ENCODE measurements at regions not wholly inside any gene's neighbourhood (a gene's known extent, or its start where the extent isn't known, plus 50 kb on each side); places are given as distances from the start of the nearest gene placed in this dataset.

- H2AFZ ChIP-seq (ENCODE audit: low read depth, low read length, severe bottlenecking) = no peak overlapping the region
- TF ChIP-seq, protein P1, sequence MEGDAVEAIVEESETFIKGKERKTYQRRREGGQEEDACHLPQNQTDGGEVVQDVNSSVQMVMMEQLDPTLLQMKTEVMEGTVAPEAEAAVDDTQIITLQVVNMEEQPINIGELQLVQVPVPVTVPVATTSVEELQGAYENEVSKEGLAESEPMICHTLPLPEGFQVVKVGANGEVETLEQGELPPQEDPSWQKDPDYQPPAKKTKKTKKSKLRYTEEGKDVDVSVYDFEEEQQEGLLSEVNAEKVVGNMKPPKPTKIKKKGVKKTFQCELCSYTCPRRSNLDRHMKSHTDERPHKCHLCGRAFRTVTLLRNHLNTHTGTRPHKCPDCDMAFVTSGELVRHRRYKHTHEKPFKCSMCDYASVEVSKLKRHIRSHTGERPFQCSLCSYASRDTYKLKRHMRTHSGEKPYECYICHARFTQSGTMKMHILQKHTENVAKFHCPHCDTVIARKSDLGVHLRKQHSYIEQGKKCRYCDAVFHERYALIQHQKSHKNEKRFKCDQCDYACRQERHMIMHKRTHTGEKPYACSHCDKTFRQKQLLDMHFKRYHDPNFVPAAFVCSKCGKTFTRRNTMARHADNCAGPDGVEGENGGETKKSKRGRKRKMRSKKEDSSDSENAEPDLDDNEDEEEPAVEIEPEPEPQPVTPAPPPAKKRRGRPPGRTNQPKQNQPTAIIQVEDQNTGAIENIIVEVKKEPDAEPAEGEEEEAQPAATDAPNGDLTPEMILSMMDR (IDR thresholded peaks at IDR 0.05; ENCODE audit: insufficient read depth, low read length, poor library complexity, severe bottlenecking) = no peak
- no peak for TF ChIP-seq EZH2phosphoT487 (conservative IDR thresholded peaks at IDR 0.05; ENCODE audit: low read length)
- H3K4me2 ChIP-seq (ENCODE audit: low read depth, low read length, poor library complexity, severe bottlenecking) = no peak overlapping the region
- no peak overlapping the region for H3K4me3 ChIP-seq (ENCODE audit: insufficient read depth, low read length, poor library complexity, severe bottlenecking)
- no peaks in the 10 kb centered on the region for H3K79me2 ChIP-seq (ENCODE audit: insufficient read depth, low read length)
- H3F3A ChIP-seq (ENCODE audit: insufficient read depth) = no peaks in the 10 kb centered on the region
- H4K20me1 ChIP-seq (ENCODE audit: low read depth, low read length) = no peaks in the 10 kb centered on the region
- no peaks in the 10 kb centered on the region for H3K36me3 ChIP-seq (ENCODE audit: low read length)
- no peaks in the 10 kb centered on the region for H3K9me3 ChIP-seq (ENCODE audit: insufficient read depth, low read length)
- H3K27me3 ChIP-seq (ENCODE audit: low read length) = no peaks in the 10 kb centered on the region
- no peaks in the 10 kb centered on the region for H3K9me2 ChIP-seq (replicated peaks; ENCODE audit: insufficient read depth, low read length)
- H3K27ac ChIP-seq (ENCODE audit: low read depth, low read length) = no peak overlapping the region
- no peak overlapping the region for H3K9ac ChIP-seq (ENCODE audit: low read length)
Measured at GRCh38 chr9:73839471-73839870, 657.7 kb upstream of the RORB start.

DNA sequence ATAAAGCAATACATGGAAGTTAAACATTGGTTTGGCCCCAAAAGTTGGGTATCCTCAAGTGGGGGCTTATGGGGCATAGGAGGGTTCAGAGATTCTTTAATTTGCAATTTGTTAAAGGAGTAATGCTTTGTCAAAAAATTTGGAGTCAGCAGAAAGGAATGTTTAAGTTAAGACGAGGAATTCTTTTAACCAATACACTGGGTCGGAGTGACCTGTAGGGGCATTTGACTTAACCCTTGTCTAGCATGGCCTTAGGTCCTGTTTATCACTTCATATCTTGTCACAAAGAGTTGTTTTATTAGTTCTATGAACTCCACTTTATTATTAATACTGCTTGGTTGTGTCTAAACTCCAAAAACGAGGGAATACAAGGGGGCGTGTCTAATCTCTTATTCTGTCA lies 656.1 kb upstream of the RORB start:
- Histone ChIP-seq H3K79me2 (ENCODE audit: insufficient read depth, low read length) (no peaks in the 10 kb centered on the region), H3K4me2 (ENCODE audit: low read depth, low read length, poor library complexity, severe bottlenecking) (no peak overlapping the region), H3K4me3 (ENCODE audit: insufficient read depth, low read length, poor library complexity, severe bottlenecking) (no peak overlapping the region), H3F3A (ENCODE audit: insufficient read depth) (no peaks in the 10 kb centered on the region), H3K9me2 (replicated peaks; ENCODE audit: insufficient read depth, low read length) (no peaks in the 10 kb centered on the region), H2AFZ (ENCODE audit: low read depth, low read length, severe bottlenecking) (no peak overlapping the region), H3K9me3 (ENCODE audit: insufficient read depth, low read length) (no peaks in the 10 kb centered on the region), H4K20me1 (ENCODE audit: low read depth, low read length) (no peaks in the 10 kb centered on the region), H3K27me3 (ENCODE audit: low read length) (no peaks in the 10 kb centered on the region), H3K9ac (ENCODE audit: low read length) (no peak overlapping the region), H3K36me3 (ENCODE audit: low read length) (no peaks in the 10 kb centered on the region), H3K27ac (ENCODE audit: low read depth, low read length) (no peak overlapping the region)
- TF ChIP-seq, protein P1 (IDR thresholded peaks at IDR 0.05; ENCODE audit: insufficient read depth, low read length, poor library complexity, severe bottlenecking) = no peak
- no peak for TF ChIP-seq EZH2phosphoT487 (conservative IDR thresholded peaks at IDR 0.05; ENCODE audit: low read length)

DNA sequence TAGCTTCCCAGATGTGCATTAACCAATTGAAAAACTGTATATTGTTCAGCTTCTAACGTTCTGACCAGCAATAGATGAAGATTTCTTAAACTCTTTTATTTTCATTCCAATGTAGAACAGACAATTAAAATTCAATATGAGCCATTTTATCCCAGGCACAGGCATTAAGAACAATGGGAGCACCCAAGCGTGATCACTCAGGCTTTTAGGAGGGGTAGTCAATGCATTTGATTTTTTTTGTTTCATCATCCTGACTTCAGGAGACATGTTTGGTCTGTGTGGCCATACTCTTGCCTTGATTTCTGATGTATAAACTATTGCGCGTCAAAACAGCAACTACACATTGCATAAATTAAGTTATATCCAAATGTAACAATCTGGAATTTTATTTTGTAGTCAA lies 653.0 kb upstream of the RORB start:
- Histone ChIP-seq H4K20me1 (ENCODE audit: low read depth, low read length) (no peaks in the 10 kb centered on the region), H3K4me3 (ENCODE audit: insufficient read depth, low read length, poor library complexity, severe bottlenecking) (no peak overlapping the region), H3K27ac (ENCODE audit: low read depth, low read length) (no peak overlapping the region), H3K9ac (ENCODE audit: low read length) (no peak overlapping the region), H3K9me2 (replicated peaks; ENCODE audit: insufficient read depth, low read length) (no peaks in the 10 kb centered on the region), H3K9me3 (ENCODE audit: insufficient read depth, low read length) (no peaks in the 10 kb centered on the region), H3K27me3 (ENCODE audit: low read length) (no peaks in the 10 kb centered on the region), H3K4me2 (ENCODE audit: low read depth, low read length, poor library complexity, severe bottlenecking) (no peak overlapping the region), H3K79me2 (ENCODE audit: insufficient read depth, low read length) (no peaks in the 10 kb centered on the region), H3K36me3 (ENCODE audit: low read length) (no peaks in the 10 kb centered on the region), H3F3A (ENCODE audit: insufficient read depth) (no peaks in the 10 kb centered on the region), H2AFZ (ENCODE audit: low read depth, low read length, severe bottlenecking) (no peak overlapping the region)
- TF ChIP-seq, protein P1 (IDR thresholded peaks at IDR 0.05; ENCODE audit: insufficient read depth, low read length, poor library complexity, severe bottlenecking) = no peak

GRCh38 chr9:73845539-73845938 lies 651.6 kb upstream of the RORB start:
- no peaks in the 10 kb centered on the region for H3K9me2 ChIP-seq (replicated peaks; ENCODE audit: insufficient read depth, low read length)
- H3K4me3 ChIP-seq (ENCODE audit: insufficient read depth, low read length, poor library complexity, severe bottlenecking) = no peak overlapping the region
- H3K9ac ChIP-seq (ENCODE audit: low read length) = no peak overlapping the region
- no peak for TF ChIP-seq EZH2phosphoT487 (conservative IDR thresholded peaks at IDR 0.05; ENCODE audit: low read length)
- TF ChIP-seq, protein P1 (IDR thresholded peaks at IDR 0.05; ENCODE audit: insufficient read depth, low read length, poor library complexity, severe bottlenecking) = no peak
- no peaks in the 10 kb centered on the region for H3K36me3 ChIP-seq (ENCODE audit: low read length)
- no peaks in the 10 kb centered on the region for H4K20me1 ChIP-seq (ENCODE audit: low read depth, low read length)
- H3K4me2 ChIP-seq (ENCODE audit: low read depth, low read length, poor library complexity, severe bottlenecking) = no peak overlapping the region
- H3K9me3 ChIP-seq (ENCODE audit: insufficient read depth, low read length) = no peaks in the 10 kb centered on the region
- no peak overlapping the region for H3K27ac ChIP-seq (ENCODE audit: low read depth, low read length)
- no peak overlapping the region for H2AFZ ChIP-seq (ENCODE audit: low read depth, low read length, severe bottlenecking)
- H3K79me2 ChIP-seq (ENCODE audit: insufficient read depth, low read length) = no peaks in the 10 kb centered on the region
- no peaks in the 10 kb centered on the region for H3K27me3 ChIP-seq (ENCODE audit: low read length)
- no peaks in the 10 kb centered on the region for H3F3A ChIP-seq (ENCODE audit: insufficient read depth)

Data from SU-DHL-6 (cell line).